Astrocyte of the spinal cord (primary cell): ENCODE measurements at regions not wholly inside any gene's neighbourhood (a gene's known extent, or its start where the extent isn't known, plus 50 kb on each side); places are given as distances from the start of the nearest gene placed in this dataset.

Source experiments
- DNase-seq: peaks from one replicate; pipeline ENCODE4 v3.0.0; 2011; ENCODE audit warnings: low read depth, low spot score
- H3K4me3 ChIP-seq: 2 replicates; pipeline ENCODE4 v1.5.1; 2011; ENCODE audit warnings: low read depth, mild to moderate bottlenecking, low read length, moderate library complexity
- in situ Hi-C: cut with HindIII; loops from 2 replicates; pipeline ENCODE4 v1.10.0; 2017; ENCODE audit warnings: low sequenced_read_pairs
- TF ChIP-seq, protein P1 (sequence below): IDR thresholded peaks from 2 replicates; pipeline ENCODE4 v1.5.1; 2012; ENCODE audit warnings: low read depth, mild to moderate bottlenecking, low read length, inconsistent platforms

DNA sequence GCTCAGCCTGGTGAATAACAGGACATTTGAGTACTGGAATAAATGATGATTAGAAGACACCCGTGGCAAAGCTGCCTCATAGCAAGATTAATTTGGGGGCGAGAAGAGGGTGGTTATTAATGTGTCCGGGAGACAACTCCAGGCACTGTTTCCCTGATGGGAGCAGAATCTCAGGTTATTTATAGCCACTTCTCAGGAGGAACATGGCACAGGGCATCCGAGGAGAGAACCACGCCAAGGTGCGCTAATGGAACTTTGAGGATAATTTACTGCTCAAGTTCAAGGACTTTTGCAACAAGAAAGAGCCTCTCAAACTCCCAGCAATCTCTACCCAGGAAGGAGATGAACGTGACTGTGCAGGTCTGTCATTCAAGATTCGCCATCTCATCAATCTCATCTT is 362.5 kb upstream of the ERCC4 start:
- DNase-seq: no peak
- H3K4me3 ChIP-seq: no peak overlapping the region
- TF ChIP-seq, protein P1, sequence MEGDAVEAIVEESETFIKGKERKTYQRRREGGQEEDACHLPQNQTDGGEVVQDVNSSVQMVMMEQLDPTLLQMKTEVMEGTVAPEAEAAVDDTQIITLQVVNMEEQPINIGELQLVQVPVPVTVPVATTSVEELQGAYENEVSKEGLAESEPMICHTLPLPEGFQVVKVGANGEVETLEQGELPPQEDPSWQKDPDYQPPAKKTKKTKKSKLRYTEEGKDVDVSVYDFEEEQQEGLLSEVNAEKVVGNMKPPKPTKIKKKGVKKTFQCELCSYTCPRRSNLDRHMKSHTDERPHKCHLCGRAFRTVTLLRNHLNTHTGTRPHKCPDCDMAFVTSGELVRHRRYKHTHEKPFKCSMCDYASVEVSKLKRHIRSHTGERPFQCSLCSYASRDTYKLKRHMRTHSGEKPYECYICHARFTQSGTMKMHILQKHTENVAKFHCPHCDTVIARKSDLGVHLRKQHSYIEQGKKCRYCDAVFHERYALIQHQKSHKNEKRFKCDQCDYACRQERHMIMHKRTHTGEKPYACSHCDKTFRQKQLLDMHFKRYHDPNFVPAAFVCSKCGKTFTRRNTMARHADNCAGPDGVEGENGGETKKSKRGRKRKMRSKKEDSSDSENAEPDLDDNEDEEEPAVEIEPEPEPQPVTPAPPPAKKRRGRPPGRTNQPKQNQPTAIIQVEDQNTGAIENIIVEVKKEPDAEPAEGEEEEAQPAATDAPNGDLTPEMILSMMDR: no peak
- in situ Hi-C loops: no loop called here

DNA sequence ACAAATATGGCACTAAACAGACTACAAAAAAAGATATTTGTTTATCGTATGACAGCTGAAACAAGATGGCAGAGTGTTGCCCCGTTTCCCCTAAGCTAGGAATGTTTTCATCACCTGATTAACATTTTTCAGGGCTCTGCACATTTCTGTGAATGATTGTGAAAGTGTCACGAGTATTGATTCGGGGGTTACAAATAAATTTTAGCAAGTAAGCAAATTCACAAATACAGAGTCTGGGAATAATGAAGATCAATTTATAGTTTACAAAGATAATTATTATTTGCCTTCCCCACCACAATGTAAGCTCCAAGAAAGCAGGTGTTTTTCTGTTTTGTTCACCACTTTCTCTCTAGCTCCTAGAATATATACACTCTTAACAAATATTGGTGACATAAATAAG is 361.2 kb upstream of the ERCC4 start:
- H3K4me3 ChIP-seq: no peak overlapping the region
- in situ Hi-C loops: no loop called here
- TF ChIP-seq, protein P1: no peak
- DNase-seq: no peak

DNA sequence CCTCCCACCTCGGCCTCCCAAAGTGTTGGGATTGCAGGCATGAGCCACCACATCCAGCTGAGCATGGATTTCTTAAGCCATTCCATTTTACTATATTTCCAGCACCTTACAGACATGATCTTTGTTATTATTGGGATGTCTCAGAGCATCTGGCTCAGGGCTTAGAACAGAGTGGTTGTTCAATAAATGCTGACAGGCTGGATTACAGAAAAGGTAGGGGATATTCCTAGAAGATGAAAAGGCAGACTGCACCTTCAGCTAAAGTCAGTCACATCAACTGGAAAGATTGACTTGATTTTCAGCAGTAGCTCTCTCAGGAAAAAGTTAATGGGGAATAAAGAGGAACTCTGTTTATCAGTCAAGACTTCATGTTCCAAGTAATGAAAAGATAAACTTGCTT is 360.3 kb upstream of the ERCC4 start:
- no peak overlapping the region for H3K4me3 ChIP-seq
- DNase-seq: no peak
- in situ Hi-C loops: no loop called here
- TF ChIP-seq, protein P1: no peak

DNA sequence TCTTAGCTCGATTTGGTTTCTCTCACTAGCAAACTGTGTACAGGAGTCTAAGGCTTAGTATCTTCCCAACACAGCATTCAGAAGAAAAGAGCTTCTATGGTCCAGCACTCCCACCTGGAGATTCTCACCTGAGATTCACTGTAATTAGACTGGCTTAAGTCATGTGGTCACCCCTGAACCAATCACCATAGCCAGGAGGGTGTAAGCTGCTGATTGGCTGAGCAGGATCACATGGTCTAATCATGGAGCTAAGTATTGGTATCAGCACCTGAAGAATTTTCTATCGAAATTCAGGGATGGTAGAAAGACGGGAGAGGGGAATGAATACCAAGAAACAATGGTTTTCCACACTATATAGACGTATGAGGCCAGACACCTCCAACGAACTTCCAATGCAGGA is 359.8 kb upstream of the ERCC4 start:
- no peak overlapping the region for H3K4me3 ChIP-seq
- in situ Hi-C loops: no loop called here
- no peak for DNase-seq
- TF ChIP-seq, protein P1: no peak

DNA sequence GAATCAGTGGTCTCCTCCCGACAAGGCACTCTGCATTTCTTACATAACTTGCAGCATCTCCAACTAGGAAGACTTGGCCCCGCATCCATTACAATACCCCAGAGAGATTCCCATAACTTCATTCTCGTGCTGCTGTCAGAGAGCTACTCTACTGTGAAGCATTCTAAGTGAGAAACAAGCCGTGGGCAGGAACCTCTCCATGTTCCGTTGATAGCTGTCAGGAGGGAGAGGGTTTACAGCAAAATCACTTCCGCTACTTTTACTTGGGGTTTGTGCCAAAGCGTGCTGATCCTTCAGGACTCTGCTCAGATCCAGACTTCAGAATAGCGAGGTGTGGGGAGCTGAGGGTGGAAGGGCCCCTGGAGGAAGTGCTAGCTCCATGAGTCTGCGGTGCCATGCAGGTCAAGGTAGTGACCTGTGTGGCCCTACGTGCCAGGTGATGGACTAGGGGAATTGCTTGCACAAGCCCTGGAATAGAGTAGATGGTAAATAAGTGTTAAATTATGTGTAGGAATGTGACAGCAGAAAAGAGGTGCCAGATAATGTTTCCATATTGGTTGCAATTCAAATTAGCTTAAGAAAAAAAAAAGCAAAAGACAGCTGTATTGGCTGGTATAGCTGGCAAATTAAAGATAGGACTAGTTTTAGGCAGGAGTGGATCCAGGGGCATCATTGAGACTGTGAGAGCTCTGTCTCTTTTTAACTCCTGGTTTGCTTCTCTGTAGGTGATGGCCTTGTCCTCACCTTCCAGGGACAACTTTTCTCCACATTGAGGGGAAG is 358.5 kb upstream of the ERCC4 start:
- TF ChIP-seq, protein P1: no peak
- H3K4me3 ChIP-seq: no peak overlapping the region
- in situ Hi-C loops: no loop called here
- no peak for DNase-seq

DNA sequence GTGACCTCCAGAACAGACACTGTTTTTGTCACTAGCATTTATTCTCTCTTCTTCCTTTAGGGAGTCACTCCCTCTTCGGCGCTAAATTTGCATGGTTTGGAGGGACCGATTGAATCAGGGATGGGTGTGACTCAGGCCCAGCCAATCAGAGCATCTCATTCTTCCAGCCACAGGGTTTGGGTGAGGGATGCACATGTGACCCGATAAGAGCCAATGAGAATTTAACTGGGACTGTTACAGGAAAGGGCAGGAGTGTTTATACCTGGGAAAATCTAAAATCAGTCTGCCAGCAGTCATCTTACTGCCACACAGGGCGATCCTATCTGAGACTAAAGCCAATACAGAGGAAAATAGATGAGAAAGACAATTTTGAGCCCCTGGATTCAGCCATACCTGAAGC is 351.2 kb upstream of the ERCC4 start:
- no peak for DNase-seq
- in situ Hi-C loops: no loop called here
- TF ChIP-seq, protein P1: no peak
- no peak overlapping the region for H3K4me3 ChIP-seq

DNA sequence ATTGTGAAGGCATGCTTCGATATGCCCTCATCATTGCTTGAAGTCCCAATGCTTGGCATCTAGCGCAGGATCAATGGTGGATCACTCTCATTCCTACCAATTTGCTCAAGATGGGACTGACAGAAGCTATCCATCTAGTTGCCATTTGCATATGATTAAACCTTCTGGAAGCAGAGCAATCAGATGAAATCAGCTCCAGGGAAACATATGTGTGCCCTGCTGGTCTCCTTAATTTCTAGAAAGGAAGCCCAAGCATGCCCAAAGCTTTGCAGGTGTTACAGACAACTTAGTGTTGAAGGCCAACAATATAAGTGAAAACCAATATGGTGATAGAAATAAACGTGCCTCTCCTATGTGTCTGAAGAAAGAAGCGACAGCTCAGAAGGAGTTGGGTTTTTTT is 350.0 kb upstream of the ERCC4 start:
- DNase-seq: no peak
- TF ChIP-seq, protein P1: no peak
- in situ Hi-C loops: no loop called here
- no peak overlapping the region for H3K4me3 ChIP-seq
